H1 (cell line): ENCODE measurements at regions not wholly inside any gene's neighbourhood (a gene's known extent, or its start where the extent isn't known, plus 50 kb on each side); places are given as distances from the start of the nearest gene placed in this dataset.

Experiments
- CHD7 ChIP-seq: fragments of 300-600 bp; sonication (generic); IDR thresholded peaks from 2 replicates; pipeline ENCODE4 v1.7.1; 2012; ENCODE audit warnings: low read length, moderate library complexity, mild to moderate bottlenecking, inconsistent platforms; ENCODE audit not compliant: insufficient replicate concordance
- SAP30 ChIP-seq: fragments of 300-600 bp; sonication (generic); IDR thresholded peaks from 2 replicates; pipeline ENCODE4 v1.7.1; 2012; ENCODE audit warnings: low read length, moderate library complexity, mild to moderate bottlenecking, inconsistent platforms; ENCODE audit not compliant: insufficient read depth, insufficient replicate concordance
- SP1 ChIP-seq: IDR thresholded peaks from 2 replicates; pipeline ENCODE4 v1.6.1; 2011; ENCODE audit warnings: low read depth, low read length
- SUZ12 ChIP-seq: fragments of 200-600 bp; sonication (generic); IDR thresholded peaks from 2 replicates; pipeline ENCODE4 v1.6.1; 2012; ENCODE audit warnings: mild to moderate bottlenecking, inconsistent platforms, low read length, moderate library complexity, mixed read lengths

GRCh38 chr5:20683241-20683940 lies 695.4 kb upstream of the CDH18 start (continued):
- TF ChIP-seq CHD7 (no peak), SP1 (no peak), SUZ12 (no peak), SAP30 (no peak)
